GM12875 (cell line): ENCODE measurements at regions not wholly inside any gene's neighbourhood (a gene's known extent, or its start where the extent isn't known, plus 50 kb on each side); places are given as distances from the start of the nearest gene placed in this dataset.
"Not testable (repeated sequence)": the region's sequence is repeated elsewhere in the genome, so short reads cannot be mapped to it uniquely, and the experiment has no call there.

Source experiments
- H3K4me3 ChIP-seq: one replicate; pipeline ENCODE4 v1.5.1; 2011; ENCODE audit warnings: low read depth, low read length, control low read depth
- TF ChIP-seq, protein P1 (sequence below): IDR thresholded peaks from 2 replicates; pipeline ENCODE4 v1.5.1; 2011; ENCODE audit warnings: low read depth, mild to moderate bottlenecking, control low read depth, inconsistent platforms, low read length, moderate library complexity, borderline replicate concordance; ENCODE audit not compliant: insufficient read depth

DNA sequence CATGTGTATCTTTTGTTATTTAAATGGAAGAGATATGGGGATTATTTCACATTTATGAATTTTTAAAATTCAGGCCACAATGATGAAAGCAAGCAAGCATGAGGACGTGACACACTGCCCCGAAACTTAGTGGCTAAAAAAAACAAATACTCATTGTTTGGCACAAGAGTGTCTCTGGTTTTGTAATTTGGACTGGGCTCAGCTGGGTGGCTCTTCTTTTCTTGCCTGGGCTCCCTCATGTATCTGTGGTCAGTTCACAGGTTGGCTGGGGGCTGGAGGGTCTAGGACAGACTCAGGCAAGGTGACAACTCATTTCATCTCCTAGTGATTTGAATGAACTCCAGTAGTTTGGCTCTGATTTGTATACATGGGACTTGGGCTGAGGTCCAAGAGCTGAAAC lies 238.4 kb upstream of the PRKX start:
- no peak overlapping the region for H3K4me3 ChIP-seq
- TF ChIP-seq, protein P1, sequence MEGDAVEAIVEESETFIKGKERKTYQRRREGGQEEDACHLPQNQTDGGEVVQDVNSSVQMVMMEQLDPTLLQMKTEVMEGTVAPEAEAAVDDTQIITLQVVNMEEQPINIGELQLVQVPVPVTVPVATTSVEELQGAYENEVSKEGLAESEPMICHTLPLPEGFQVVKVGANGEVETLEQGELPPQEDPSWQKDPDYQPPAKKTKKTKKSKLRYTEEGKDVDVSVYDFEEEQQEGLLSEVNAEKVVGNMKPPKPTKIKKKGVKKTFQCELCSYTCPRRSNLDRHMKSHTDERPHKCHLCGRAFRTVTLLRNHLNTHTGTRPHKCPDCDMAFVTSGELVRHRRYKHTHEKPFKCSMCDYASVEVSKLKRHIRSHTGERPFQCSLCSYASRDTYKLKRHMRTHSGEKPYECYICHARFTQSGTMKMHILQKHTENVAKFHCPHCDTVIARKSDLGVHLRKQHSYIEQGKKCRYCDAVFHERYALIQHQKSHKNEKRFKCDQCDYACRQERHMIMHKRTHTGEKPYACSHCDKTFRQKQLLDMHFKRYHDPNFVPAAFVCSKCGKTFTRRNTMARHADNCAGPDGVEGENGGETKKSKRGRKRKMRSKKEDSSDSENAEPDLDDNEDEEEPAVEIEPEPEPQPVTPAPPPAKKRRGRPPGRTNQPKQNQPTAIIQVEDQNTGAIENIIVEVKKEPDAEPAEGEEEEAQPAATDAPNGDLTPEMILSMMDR = no peak

DNA sequence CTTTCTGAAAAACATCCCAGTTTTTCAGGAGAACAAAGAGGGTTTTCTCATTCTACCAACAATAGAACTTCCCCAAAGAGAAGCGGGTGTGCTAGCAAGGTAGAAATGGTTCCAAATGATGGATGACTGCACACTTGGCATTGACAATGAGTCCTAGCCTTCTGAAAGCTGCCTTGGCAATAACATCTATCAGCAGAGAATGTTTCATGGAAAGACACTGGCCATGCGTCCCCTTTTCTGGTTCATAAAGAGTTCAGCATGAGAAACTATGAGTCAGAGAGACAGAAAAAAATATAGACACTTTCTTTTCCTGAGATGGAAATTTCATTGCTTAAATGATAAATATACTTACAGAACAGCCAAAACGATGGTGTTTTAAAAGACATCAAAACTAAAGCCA lies 236.9 kb upstream of the PRKX start:
- TF ChIP-seq, protein P1 = no peak
- no peak overlapping the region for H3K4me3 ChIP-seq

DNA sequence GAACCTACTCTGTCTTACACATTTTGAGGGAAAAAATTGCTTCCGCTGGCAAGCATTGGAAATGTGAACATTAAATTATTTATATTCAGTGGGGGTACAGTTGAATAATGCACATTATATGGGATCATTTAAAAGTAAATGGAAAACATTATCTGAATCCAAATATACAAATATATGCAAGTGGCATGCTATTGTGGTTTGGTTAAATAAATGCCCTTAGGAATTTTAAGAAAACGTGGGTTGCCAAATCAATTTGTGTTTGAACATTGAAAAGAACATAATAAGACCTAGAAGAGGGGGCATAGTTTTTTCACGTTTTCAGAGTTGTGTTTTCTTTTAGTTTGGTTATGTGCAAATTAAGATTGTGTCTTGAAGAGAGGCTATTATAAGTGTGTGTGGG lies 230.5 kb upstream of the PRKX start:
- no peak overlapping the region for H3K4me3 ChIP-seq
- TF ChIP-seq, protein P1 = no peak

DNA sequence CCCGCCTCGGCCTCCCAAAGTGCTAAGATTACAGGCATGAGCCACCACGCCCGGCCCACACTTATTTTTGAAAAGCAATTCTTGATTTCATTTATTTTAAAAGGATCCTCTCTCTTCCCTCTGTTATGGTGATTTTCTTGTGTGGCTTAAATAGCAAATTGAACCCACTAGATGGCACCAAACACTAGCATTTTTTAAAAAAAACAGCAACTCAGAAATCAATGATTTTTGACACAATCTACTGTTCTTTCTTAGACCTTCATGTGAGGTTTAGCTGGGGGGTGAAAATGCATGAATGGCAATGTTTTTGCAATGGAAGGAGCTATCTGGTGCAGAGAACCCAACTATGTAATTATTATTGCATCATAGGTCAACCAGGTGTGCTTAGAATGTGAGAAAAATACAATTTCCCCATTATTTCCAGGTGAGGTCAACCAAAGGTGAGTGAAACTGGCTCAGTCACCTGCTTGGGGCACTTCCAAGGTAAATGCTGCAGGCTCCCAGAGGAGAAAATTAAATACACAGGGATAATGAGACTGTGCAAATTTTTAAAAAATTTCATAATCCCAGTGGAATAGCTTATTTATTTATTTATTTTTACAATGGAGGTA lies 226.7 kb upstream of the PRKX start:
- TF ChIP-seq, protein P1 = peak; percentile 17; the same call in 1 of the 2 replicates
- H3K4me3 ChIP-seq = no peak overlapping the region

DNA sequence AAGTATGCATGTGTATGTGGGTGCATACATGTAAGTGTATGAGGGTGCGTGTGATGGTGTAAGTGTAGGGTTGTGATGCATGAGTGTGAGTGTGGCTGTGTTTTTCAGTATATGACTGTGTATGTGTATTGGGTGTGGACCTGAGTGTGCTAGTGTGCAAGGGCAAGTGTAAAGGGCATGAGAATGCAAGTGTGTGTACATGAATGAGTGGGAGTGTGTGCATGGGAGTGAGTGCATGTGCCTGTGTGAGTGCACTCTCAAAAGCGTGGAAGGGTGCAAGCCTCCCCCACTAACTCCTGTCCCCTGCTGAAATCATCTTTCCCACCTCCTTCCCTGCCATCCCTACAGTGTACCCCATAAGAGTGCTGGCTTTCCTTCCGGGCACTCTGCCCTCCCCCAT lies 225.1 kb upstream of the PRKX start:
- TF ChIP-seq, protein P1 = no peak

DNA sequence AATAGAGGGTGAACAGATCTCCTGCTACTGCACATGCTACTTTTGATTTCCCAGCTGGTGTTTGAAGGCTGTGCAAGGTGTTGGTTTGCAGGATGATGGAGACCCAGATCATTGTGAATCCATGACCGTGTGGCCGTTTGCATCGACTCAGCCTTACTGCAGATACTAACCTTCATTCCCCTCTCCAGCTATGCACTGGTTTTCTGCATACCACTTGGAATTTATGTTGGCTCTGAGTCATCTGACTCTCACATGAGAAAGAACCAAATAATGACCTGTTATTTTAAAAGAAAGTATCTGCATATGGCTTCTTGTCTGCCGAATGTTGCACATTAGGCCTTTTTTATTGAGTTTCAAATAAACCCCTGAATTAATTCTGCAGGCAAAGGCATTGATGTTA lies 221.7 kb upstream of the PRKX start:
- H3K4me3 ChIP-seq = not testable (repeated sequence)

More for the DNA sequence above, 225.1 kb upstream of the PRKX start:
- H3K4me3 ChIP-seq = no peak overlapping the region

DNA sequence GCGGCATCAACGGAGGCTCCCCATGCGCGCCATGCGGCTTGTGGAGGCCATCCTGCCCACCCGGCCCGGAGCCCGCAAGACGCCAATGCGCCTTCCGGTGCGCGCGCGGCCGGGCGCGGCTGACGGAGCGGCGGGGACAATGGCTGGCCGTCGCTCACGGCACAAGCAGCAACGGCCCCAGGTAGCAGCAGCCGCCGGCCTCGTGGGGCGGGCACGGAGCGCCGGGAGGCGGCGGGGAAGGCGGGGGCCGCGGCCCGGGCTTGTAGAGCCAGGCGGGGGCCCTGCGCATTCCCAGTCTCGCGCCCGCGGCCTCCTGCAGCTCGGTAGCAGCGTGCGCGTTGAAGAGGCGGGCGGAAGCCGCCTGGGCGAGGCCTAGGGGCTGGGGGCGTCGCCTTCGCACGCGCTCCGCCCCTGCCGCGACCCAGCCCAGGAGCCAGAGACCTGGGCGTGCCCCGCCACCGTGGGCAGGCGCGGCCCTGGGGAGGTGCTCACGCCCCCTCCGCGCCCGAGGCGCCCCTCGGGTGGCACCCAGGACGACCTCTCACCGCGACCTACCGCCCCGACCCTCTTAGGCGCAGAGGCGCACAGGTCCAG lies 207.1 kb upstream of the PRKX start:
- H3K4me3 ChIP-seq = not testable (repeated sequence)

DNA sequence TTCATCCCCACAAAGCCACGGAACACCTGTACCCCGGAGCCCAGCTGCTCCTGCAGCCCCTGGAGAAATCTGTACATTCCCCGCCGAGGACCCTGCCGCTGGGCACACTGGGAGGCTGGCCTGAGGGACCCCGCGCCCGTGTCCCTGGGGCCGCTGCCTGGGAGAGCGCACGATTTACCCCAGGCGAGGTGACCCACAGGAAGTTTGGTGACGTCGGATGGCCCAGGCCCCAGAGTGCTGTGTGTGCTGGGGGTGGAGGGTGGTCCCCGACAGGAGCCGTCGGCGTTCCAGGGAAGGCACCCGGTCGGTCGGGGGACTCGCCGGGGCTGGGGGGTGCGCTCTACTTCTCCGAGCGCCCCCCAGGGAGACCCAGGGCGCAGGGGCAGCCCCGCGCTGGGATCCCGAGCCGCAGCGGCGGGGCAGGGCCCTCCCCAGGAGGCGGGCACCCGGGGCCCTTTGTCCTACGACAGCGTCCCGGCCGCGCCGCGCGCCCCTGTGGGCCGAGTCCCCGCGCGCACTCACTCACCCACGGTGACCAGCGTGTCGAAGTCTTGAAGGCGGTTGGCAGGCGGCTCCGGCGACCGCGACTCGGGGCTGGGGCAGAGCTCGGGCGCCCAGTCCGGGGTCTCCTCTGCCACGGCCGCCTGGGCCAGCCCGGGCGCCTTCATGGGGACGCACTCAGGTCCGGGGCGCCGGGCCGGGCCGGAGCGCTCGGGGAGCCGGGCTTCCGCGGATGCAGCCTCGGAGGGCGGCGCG lies 206.4 kb upstream of the PRKX start:
- H3K4me3 ChIP-seq = not testable (repeated sequence)

DNA sequence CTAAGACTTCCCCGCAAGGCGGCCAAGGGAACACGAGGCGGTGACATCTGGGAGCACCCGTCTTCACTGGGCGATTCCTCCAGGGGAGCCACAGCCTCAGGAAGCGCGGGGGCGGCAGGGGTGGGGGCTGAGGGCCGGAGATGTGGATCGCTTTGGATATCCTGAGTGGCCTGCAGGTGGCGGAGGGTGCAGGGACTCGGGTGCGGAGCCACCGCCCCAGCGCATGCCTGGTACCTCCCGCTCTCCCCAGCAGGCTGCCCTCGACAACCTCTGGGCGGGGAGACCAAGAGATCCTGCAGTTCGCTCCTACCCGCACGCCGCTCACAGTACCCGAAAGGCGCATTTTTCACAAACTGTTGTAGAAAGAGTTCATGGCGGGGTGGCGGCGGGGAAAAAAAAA lies 201.4 kb upstream of the PRKX start:
- not testable (repeated sequence) for H3K4me3 ChIP-seq

DNA sequence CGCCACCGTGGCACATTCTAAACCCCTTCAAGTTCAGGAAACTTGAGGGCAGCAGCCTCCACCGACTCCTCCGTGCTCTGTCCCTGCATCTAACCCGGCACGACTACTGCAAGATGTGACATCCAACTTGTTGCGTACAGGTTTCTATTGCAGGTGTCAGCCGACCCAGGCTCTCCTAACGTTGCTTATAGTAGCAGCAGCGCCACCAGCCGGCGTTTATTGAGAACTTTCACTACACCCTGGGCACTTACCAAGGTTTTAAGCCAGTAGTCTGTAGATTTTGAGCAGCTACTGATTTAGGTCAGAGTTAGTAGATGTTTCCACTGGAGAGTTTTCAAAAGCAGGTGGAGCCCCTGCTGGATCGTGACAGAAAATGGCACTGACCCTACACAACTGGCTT lies 200.6 kb upstream of the PRKX start:
- H3K4me3 ChIP-seq = not testable (repeated sequence)

DNA sequence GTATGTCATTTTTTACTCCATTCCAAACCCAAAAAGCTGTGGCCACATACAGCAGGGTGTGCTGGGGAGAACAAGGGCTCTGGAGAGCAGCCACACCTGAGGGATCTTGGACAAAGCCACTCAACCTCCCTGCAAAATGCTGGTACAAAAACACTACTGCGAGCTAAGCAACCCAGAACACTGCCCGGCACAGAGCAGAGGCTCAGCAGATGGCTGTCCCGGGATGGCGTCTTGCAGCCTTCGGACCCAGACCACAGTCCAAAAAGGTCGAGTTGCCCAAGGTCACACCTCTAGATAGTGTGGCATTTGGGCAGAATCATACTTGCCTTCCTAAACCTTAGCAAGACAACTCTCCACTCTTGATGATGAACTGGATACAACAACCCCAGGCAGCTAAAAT lies 197.6 kb upstream of the PRKX start:
- H3K4me3 ChIP-seq = not testable (repeated sequence)

DNA sequence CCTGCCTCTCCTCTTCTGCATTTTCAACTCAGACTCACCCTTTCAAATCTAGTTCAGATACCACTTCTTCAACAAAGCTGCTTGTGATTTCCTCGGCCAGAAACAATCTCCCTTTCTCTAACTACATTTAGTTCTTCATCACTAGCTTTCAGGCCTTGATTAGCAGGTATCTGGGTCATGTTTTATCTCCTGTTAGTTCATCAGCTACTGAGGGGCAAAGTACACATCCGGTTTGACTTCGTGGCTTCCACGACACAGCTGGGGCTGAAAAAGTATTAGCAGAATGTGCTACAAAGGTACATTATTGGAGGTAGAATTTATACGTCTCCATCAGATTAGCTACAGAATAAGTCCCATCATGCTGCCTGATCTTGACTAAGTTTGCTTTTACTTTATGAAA lies 197.2 kb upstream of the PRKX start:
- H3K4me3 ChIP-seq = not testable (repeated sequence)

DNA sequence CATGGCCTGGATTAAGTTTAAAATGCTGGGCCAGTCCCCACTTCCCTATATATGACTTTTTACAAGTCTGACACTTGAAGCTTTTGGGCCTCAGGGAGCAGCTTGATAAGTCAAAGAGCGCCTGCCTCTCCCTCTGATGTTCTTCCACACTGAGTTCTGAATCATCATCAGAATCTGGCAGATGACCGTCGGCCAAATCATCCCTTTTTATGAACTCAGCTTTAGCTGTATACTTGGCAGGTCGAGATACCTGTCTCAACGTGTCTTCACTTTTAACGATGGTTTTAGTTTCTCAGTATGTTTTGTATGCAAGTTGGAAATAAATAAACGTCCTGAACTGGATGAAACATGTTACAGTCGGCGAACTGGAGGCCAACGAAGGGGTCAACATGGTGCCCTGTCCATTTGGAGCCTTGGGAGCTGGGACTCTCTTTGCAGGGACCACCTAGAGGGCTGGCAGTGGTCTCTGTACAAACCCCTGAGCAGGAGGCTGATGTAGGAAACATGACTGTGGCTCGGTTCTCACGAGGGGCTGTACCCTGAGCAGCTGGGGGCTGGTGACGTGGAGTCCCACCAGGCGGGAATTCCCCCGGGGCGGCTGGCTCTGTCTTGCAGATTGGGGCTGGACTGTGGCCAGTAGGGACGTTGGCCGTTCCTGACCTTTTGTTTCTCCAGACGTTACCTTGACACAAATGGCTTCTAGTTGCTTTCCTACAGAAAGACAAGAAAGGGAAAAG lies 192.2 kb upstream of the PRKX start:
- H3K4me3 ChIP-seq = not testable (repeated sequence)
